ENCODE measurements at regions not wholly inside any gene's neighbourhood (a gene's known extent, or its start where the extent isn't known, plus 50 kb on each side); places are given as distances from the start of the nearest gene placed in this dataset.

GRCh38 chr21:43317254-43317748 lies 109.6 kb downstream of the SIK1 start:
- no peak for DNase-seq

- no peak for DNase-seq
These were observed 110.6 kb downstream of the SIK1 start for GRCh38 chr21:43316156-43316845.

- DNase-seq, result no peak
These were observed 111.4 kb downstream of the SIK1 start for GRCh38 chr21:43315244-43316137.

- DNase-seq, result no peak
These were observed 113.0 kb downstream of the SIK1 start for GRCh38 chr21:43313939-43314405.

GRCh38 chr21:43313221-43313938 lies 113.6 kb downstream of the SIK1 start:
- DNase-seq, result no peak

GRCh38 chr21:43312751-43313169 lies 114.2 kb downstream of the SIK1 start:
- DNase-seq, result no peak

- DNase-seq, result no peak
These were observed 114.9 kb downstream of the SIK1 start for GRCh38 chr21:43312011-43312410.

GRCh38 chr21:43311301-43311817 lies 115.6 kb downstream of the SIK1 start:
- DNase-seq, result no peak

GRCh38 chr21:43308815-43309283 lies 118.1 kb downstream of the SIK1 start:
- no peak for DNase-seq

GRCh38 chr21:43308101-43308814 lies 118.7 kb downstream of the SIK1 start:
- no peak for DNase-seq

- DNase-seq, result no peak
These were observed 119.3 kb downstream of the SIK1 start for GRCh38 chr21:43307677-43308070.

- no peak for DNase-seq
These were observed 119.8 kb downstream of the SIK1 start for GRCh38 chr21:43306911-43307676.

GRCh38 chr21:43306391-43306790 lies 120.5 kb downstream of the SIK1 start:
- no peak for DNase-seq

GRCh38 chr21:43305811-43306311 lies 121.1 kb downstream of the SIK1 start:
- DNase-seq, result no peak

- no peak for DNase-seq
These were observed 121.6 kb downstream of the SIK1 start for GRCh38 chr21:43305336-43305665.

GRCh38 chr21:43304621-43305335 lies 122.2 kb downstream of the SIK1 start:
- no peak for DNase-seq

- no peak for DNase-seq
These were observed 122.7 kb downstream of the SIK1 start for GRCh38 chr21:43304206-43304605.

- no peak for DNase-seq
These were observed 123.4 kb downstream of the SIK1 start for GRCh38 chr21:43303275-43304178.

GRCh38 chr21:43302769-43303168 lies 124.2 kb downstream of the SIK1 start:
- no peak for DNase-seq

All from right kidney (tissue), 1 donor.